ENCODE measurements at regions not wholly inside any gene's neighbourhood (a gene's known extent, or its start where the extent isn't known, plus 50 kb on each side); places are given as distances from the start of the nearest gene placed in this dataset.

GRCh38 chr20:52342913-52343312, 151.3 kb upstream of the ZFP64 start:
- TF ChIP-seq CTCF (conservative IDR thresholded peaks at IDR 0.05): no peak
- Mint-ChIP-seq H3K27ac (no peak overlapping the region), H3K36me3 (no peaks in the 10 kb centered on the region), H3K4me3 (no peak overlapping the region), H3K4me1 (ENCODE audit: unreplicated experiment) (no peaks in the 10 kb centered on the region), H3K27me3 (peaks cover 3% of the 10 kb centered on the region), H3K9me3 (no peaks in the 10 kb centered on the region)
- no peak for DNase-seq (ENCODE audit: extremely low spot score, unreplicated experiment)

GRCh38 chr20:52340036-52340634, 148.6 kb upstream of the ZFP64 start:
- TF ChIP-seq CTCF (conservative IDR thresholded peaks at IDR 0.05): no peak
- no peaks in the 10 kb centered on the region for H3K36me3 Mint-ChIP-seq
- H3K4me1 Mint-ChIP-seq (ENCODE audit: unreplicated experiment): no peaks in the 10 kb centered on the region
- no peak overlapping the region for H3K4me3 Mint-ChIP-seq
- peaks cover 4% of the 10 kb centered on the region for H3K27me3 Mint-ChIP-seq
- H3K27ac Mint-ChIP-seq: no peak overlapping the region
- H3K9me3 Mint-ChIP-seq: peaks cover 5% of the 10 kb centered on the region
- DNase-seq (ENCODE audit: extremely low spot score, unreplicated experiment): no peak

GRCh38 chr20:52332649-52333250, 141.2 kb upstream of the ZFP64 start:
- TF ChIP-seq CTCF (conservative IDR thresholded peaks at IDR 0.05): no peak
- H3K36me3 Mint-ChIP-seq: peaks cover 4% of the 10 kb centered on the region

GRCh38 chr20:52332230-52332629, 140.7 kb upstream of the ZFP64 start:
- no peak for TF ChIP-seq CTCF (conservative IDR thresholded peaks at IDR 0.05)
- peaks cover 26% of the 10 kb centered on the region for H3K27me3 Mint-ChIP-seq
- no peak overlapping the region for H3K4me3 Mint-ChIP-seq
- H3K27ac Mint-ChIP-seq: no peak overlapping the region
- peaks cover 15% of the 10 kb centered on the region for H3K9me3 Mint-ChIP-seq
- no peaks in the 10 kb centered on the region for H3K4me1 Mint-ChIP-seq (ENCODE audit: unreplicated experiment)
- H3K36me3 Mint-ChIP-seq: peaks cover 4% of the 10 kb centered on the region
- no peak for DNase-seq (ENCODE audit: extremely low spot score, unreplicated experiment)

More at GRCh38 chr20:52332649-52333250, 141.2 kb upstream of the ZFP64 start:
- Mint-ChIP-seq H3K9me3 (peaks cover 17% of the 10 kb centered on the region), H3K27ac (no peak overlapping the region), H3K4me1 (ENCODE audit: unreplicated experiment) (no peaks in the 10 kb centered on the region), H3K27me3 (peaks cover 21% of the 10 kb centered on the region), H3K4me3 (no peak overlapping the region)
- no peak for DNase-seq (ENCODE audit: extremely low spot score, unreplicated experiment)

- H3K27me3 Mint-ChIP-seq: peaks cover 26% of the 10 kb centered on the region
- no peak for DNase-seq (ENCODE audit: extremely low spot score, unreplicated experiment)
- H3K4me1 Mint-ChIP-seq (ENCODE audit: unreplicated experiment): no peaks in the 10 kb centered on the region
- no peak overlapping the region for H3K27ac Mint-ChIP-seq
- H3K36me3 Mint-ChIP-seq: peaks cover 4% of the 10 kb centered on the region
- H3K9me3 Mint-ChIP-seq: peaks cover 15% of the 10 kb centered on the region
- no peak overlapping the region for H3K4me3 Mint-ChIP-seq
- no peak for TF ChIP-seq CTCF (conservative IDR thresholded peaks at IDR 0.05)
These were observed 140.1 kb upstream of the ZFP64 start for GRCh38 chr20:52331655-52332054.

All from type B pancreatic cell (in vitro differentiated cells).